PC-3 (cell line): ENCODE measurements at regions not wholly inside any gene's neighbourhood (a gene's known extent, or its start where the extent isn't known, plus 50 kb on each side); places are given as distances from the start of the nearest gene placed in this dataset.

Source experiments
- ATAC-seq: fragments of 200-7000 bp; cut with Tn5 transposase; 2 replicates; pipeline ENCODE4 v1.9.1; 2020; ENCODE audit warnings: mild to moderate bottlenecking, moderate library complexity
- BruUV-seq: library from RNA; stranded (reverse); fragments of 400-500 nt; replicated peaks from 2 replicates; lab custom pipeline; 2021; lab: Mats Ljungman, UMichigan
- CTCF ChIA-PET: fragments of 300-600 bp; sonication (Branson Sonifier 250); formaldehyde crosslinking; loops from one replicate; lab custom pipeline; 2022; ENCODE audit warnings: antibody characterized with exemption; lab: Charles Lee
- POLR2A ChIA-PET: fragments of 300-600 bp; sonication (Branson Sonifier 250); formaldehyde crosslinking; loops from one replicate; lab custom pipeline; 2022; ENCODE audit warnings: antibody characterized with exemption; ENCODE audit not compliant: unreplicated experiment; lab: Charles Lee
- DNase-seq: peaks from one replicate; pipeline ENCODE4 v3.0.0-alpha.2; 2015
- H2AFZ ChIP-seq: fragments of 300-600 bp; sonication (generic); 2 replicates; pipeline ENCODE4 v1.6.0; 2016; ENCODE audit warnings: antibody characterized with exemption, low read length
- H3F3A ChIP-seq: fragments of 300-600 bp; sonication (generic); one replicate; pipeline ENCODE4 v1.6.0; 2017; ENCODE audit warnings: antibody characterized with exemption, low read length, control low read depth, mild to moderate bottlenecking; ENCODE audit not compliant: unreplicated experiment
- H3K27ac ChIP-seq: fragments of 300-600 bp; sonication (generic); 2 replicates; pipeline ENCODE4 v1.5.1; 2016; ENCODE audit warnings: mild to moderate bottlenecking, low read length
- H3K27me3 ChIP-seq: fragments of 300-600 bp; sonication (generic); 2 replicates; pipeline ENCODE4 v1.6.1; 2016; ENCODE audit warnings: low read length, mixed read lengths
- H3K36me3 ChIP-seq: fragments of 300-600 bp; sonication (generic); 2 replicates; pipeline ENCODE4 v1.6.1; 2016; ENCODE audit warnings: low read depth, mixed run types, low read length, mixed read lengths
- H3K4me1 ChIP-seq: fragments of 300-600 bp; sonication (generic); 2 replicates; pipeline ENCODE4 v1.5.1; 2016; ENCODE audit warnings: low read length; ENCODE audit not compliant: insufficient read depth
- H3K4me2 ChIP-seq: fragments of 300-600 bp; sonication (generic); 2 replicates; pipeline ENCODE4 v1.6.0; 2016; ENCODE audit warnings: low read length
- H3K4me3 ChIP-seq: fragments of 300-600 bp; sonication (generic); 2 replicates; pipeline ENCODE4 v1.5.1; 2016; ENCODE audit warnings: mild to moderate bottlenecking, low read length, mixed read lengths
- H3K79me2 ChIP-seq: fragments of 300-600 bp; sonication (generic); 2 replicates; pipeline ENCODE4 v1.6.1; 2017; ENCODE audit warnings: low read length, mixed read lengths
- H3K9ac ChIP-seq: fragments of 300-600 bp; sonication (generic); 2 replicates; pipeline ENCODE4 v1.6.0; 2016; ENCODE audit warnings: mild to moderate bottlenecking, low read length
- H3K9me2 ChIP-seq: fragments of 300-600 bp; sonication (generic); replicated peaks from 2 replicates; pipeline ENCODE4 v1.6.1; 2016; ENCODE audit warnings: mixed run types, low read length, mixed read lengths
- H3K9me3 ChIP-seq: fragments of 300-600 bp; sonication (generic); 2 replicates; pipeline ENCODE4 v1.6.1; 2016; ENCODE audit warnings: low read length, mixed read lengths
- H4K20me1 ChIP-seq: fragments of 300-600 bp; sonication (generic); 2 replicates; pipeline ENCODE4 v1.6.1; 2016; ENCODE audit warnings: low read length, mixed read lengths
- CTCF ChIP-seq: fragments of 300-600 bp; sonication (generic); conservative IDR thresholded peaks from 2 replicates; pipeline ENCODE4 v1.5.1; 2017; ENCODE audit warnings: antibody characterized with exemption, low read depth, mild to moderate bottlenecking, low read length
- EZH2 ChIP-seq: fragments of 300-600 bp; sonication (generic); IDR thresholded peaks from one replicate; pipeline ENCODE4 v1.6.1; 2017; ENCODE audit warnings: antibody characterized with exemption, mild to moderate bottlenecking, low read length; ENCODE audit not compliant: unreplicated experiment
- EZH2phosphoT487 ChIP-seq: fragments of 300-600 bp; sonication (generic); IDR thresholded peaks from 2 replicates; pipeline ENCODE4 v1.6.1; 2018; ENCODE audit warnings: mild to moderate bottlenecking, antibody characterized with exemption, low read length, borderline replicate concordance
- intact Hi-C: fragments of 100-400 bp; cut with micrococcal nuclease; formaldehyde crosslinking; loops from 2 replicates; pipeline ENCODE4 v1.9.0; 2023

GRCh38 chr9:31623511-31623910, 760.9 kb upstream of the ACO1 start:
- H3F3A ChIP-seq: no peaks in the 10 kb centered on the region
- no peaks in the 10 kb centered on the region for H3K9me2 ChIP-seq
- H3K27ac ChIP-seq: no peak overlapping the region
- H3K79me2 ChIP-seq: no peaks in the 10 kb centered on the region
- no peaks in the 10 kb centered on the region for H3K9me3 ChIP-seq
- CTCF ChIA-PET: no interaction called here
- no peak overlapping the region for H2AFZ ChIP-seq
- DNase-seq (no peak), ATAC-seq (no peak)
- no peaks in the 10 kb centered on the region for H3K36me3 ChIP-seq
- no peak overlapping the region for H3K4me2 ChIP-seq
- no peak for TF ChIP-seq EZH2phosphoT487
- no peak for TF ChIP-seq EZH2
- no peak for TF ChIP-seq CTCF
- no peaks in the 10 kb centered on the region for H4K20me1 ChIP-seq
- intact Hi-C loops: no loop called here
- H3K27me3 ChIP-seq: no peaks in the 10 kb centered on the region
- POLR2A ChIA-PET: no interaction called here
- no TSS peak for BruUV-seq
- no peaks in the 10 kb centered on the region for H3K4me1 ChIP-seq
- H3K4me3 ChIP-seq: no peak overlapping the region
- H3K9ac ChIP-seq: no peak overlapping the region

GRCh38 chr9:31629292-31629691, 755.2 kb upstream of the ACO1 start:
- ChIA-PET CTCF (no interaction called here), POLR2A (no interaction called here)
- no peak for TF ChIP-seq EZH2
- no peak for TF ChIP-seq EZH2phosphoT487
- no peak for TF ChIP-seq CTCF
- no peaks in the 10 kb centered on the region for H3K9me2 ChIP-seq
- no peaks in the 10 kb centered on the region for H3K9me3 ChIP-seq
- H3K4me3 ChIP-seq: no peak overlapping the region
- peaks cover 19% of the 10 kb centered on the region for H3K27me3 ChIP-seq
- no peaks in the 10 kb centered on the region for H3K36me3 ChIP-seq
- no peaks in the 10 kb centered on the region for H3K79me2 ChIP-seq
- H3K27ac ChIP-seq: no peak overlapping the region
- intact Hi-C loops: no loop called here
- H3K9ac ChIP-seq: no peak overlapping the region
- DNase-seq (no peak), ATAC-seq (no peak)
- no peaks in the 10 kb centered on the region for H3F3A ChIP-seq
- H3K4me1 ChIP-seq: no peaks in the 10 kb centered on the region
- H3K4me2 ChIP-seq: no peak overlapping the region
- H2AFZ ChIP-seq: no peak overlapping the region
- H4K20me1 ChIP-seq: no peaks in the 10 kb centered on the region
- no TSS peak for BruUV-seq

GRCh38 chr9:31637265-31637664, 747.2 kb upstream of the ACO1 start:
- no peaks in the 10 kb centered on the region for H4K20me1 ChIP-seq
- H3K9me2 ChIP-seq: no peaks in the 10 kb centered on the region
- no peak for ATAC-seq
- no peak for DNase-seq
- no peak overlapping the region for H3K27ac ChIP-seq
- H3K79me2 ChIP-seq: no peaks in the 10 kb centered on the region
- no peak overlapping the region for H2AFZ ChIP-seq
- no peaks in the 10 kb centered on the region for H3K4me1 ChIP-seq
- CTCF ChIA-PET: no interaction called here
- no peaks in the 10 kb centered on the region for H3F3A ChIP-seq
- H3K27me3 ChIP-seq: peaks cover 9% of the 10 kb centered on the region; the same call in 1 of the 2 replicates
- H3K36me3 ChIP-seq: no peaks in the 10 kb centered on the region
- TF ChIP-seq EZH2 (no peak), CTCF (no peak), EZH2phosphoT487 (no peak)
- POLR2A ChIA-PET: no interaction called here
- no peak overlapping the region for H3K9ac ChIP-seq
- BruUV-seq: no TSS peak
- no peak overlapping the region for H3K4me2 ChIP-seq
- intact Hi-C loops: no loop called here
- H3K9me3 ChIP-seq: no peaks in the 10 kb centered on the region
- no peak overlapping the region for H3K4me3 ChIP-seq
